ENCODE measurements at regions not wholly inside any gene's neighbourhood (a gene's known extent, or its start where the extent isn't known, plus 50 kb on each side); places are given as distances from the start of the nearest gene placed in this dataset.

GRCh38 chr4:79178760-79179159, 147.1 kb downstream of the NAA11 start:
- no peaks in the 10 kb centered on the region for H3K36me3 ChIP-seq
- DNase-seq (ENCODE audit: low spot score): no peak
- H3K27ac ChIP-seq: no peak overlapping the region
- no peak overlapping the region for H3K4me3 ChIP-seq
- no peaks in the 10 kb centered on the region for H3K9me3 ChIP-seq
- peaks cover 0 to 4% of the 10 kb centered on the region in 2 donors for H3K4me1 ChIP-seq
- no peak for TF ChIP-seq CTCF (IDR thresholded peaks at IDR 0.05)
- no peaks in the 10 kb centered on the region for H3K27me3 ChIP-seq

GRCh38 chr4:79177388-79177787, 148.5 kb downstream of the NAA11 start:
- TF ChIP-seq CTCF (IDR thresholded peaks at IDR 0.05): no peak
- H3K4me3 ChIP-seq: no peak overlapping the region
- no peaks in the 10 kb centered on the region for H3K27me3 ChIP-seq
- no peaks in the 10 kb centered on the region for H3K36me3 ChIP-seq
- peaks cover 0 to 4% of the 10 kb centered on the region in 2 donors for H3K4me1 ChIP-seq
- H3K27ac ChIP-seq: no peak overlapping the region
- DNase-seq (ENCODE audit: low spot score): no peak
- H3K9me3 ChIP-seq: no peaks in the 10 kb centered on the region

- H3K4me3 ChIP-seq: no peak overlapping the region
- H3K36me3 ChIP-seq: no peaks in the 10 kb centered on the region
- TF ChIP-seq CTCF (IDR thresholded peaks at IDR 0.05): no peak
- DNase-seq (ENCODE audit: low spot score): no peak
- peaks cover 0 to 4% of the 10 kb centered on the region in 2 donors for H3K4me1 ChIP-seq
- no peaks in the 10 kb centered on the region for H3K27me3 ChIP-seq
- no peak overlapping the region for H3K27ac ChIP-seq
- H3K9me3 ChIP-seq: no peaks in the 10 kb centered on the region
These were observed 149.5 kb downstream of the NAA11 start for GRCh38 chr4:79176351-79176750.

- no peak overlapping the region for H3K27ac ChIP-seq
- H3K9me3 ChIP-seq: no peaks in the 10 kb centered on the region
- DNase-seq (ENCODE audit: low spot score): no peak
- H3K27me3 ChIP-seq: no peaks in the 10 kb centered on the region
- H3K36me3 ChIP-seq: no peaks in the 10 kb centered on the region
- no peak overlapping the region for H3K4me3 ChIP-seq
- peaks cover 0 to 4% of the 10 kb centered on the region in 2 donors for H3K4me1 ChIP-seq
- TF ChIP-seq CTCF (IDR thresholded peaks at IDR 0.05): no peak
These were observed 150.1 kb downstream of the NAA11 start for GRCh38 chr4:79175716-79176115.

GRCh38 chr4:79174490-79175252, 151.2 kb downstream of the NAA11 start:
- no peak overlapping the region for H3K27ac ChIP-seq
- no peak for DNase-seq (ENCODE audit: low spot score)
- TF ChIP-seq CTCF (IDR thresholded peaks at IDR 0.05): no peak
- H3K4me1 ChIP-seq: peaks cover 0 to 4% of the 10 kb centered on the region in 2 donors
- H3K36me3 ChIP-seq: no peaks in the 10 kb centered on the region
- no peaks in the 10 kb centered on the region for H3K9me3 ChIP-seq
- H3K4me3 ChIP-seq: no peak overlapping the region
- no peaks in the 10 kb centered on the region for H3K27me3 ChIP-seq

GRCh38 chr4:79173186-79173585, 152.7 kb downstream of the NAA11 start:
- Histone ChIP-seq H3K27me3 (no peaks in the 10 kb centered on the region), H3K4me3 (no peak overlapping the region), H3K36me3 (no peaks in the 10 kb centered on the region), H3K4me1 (peaks cover 0 to 4% of the 10 kb centered on the region in 2 donors), H3K27ac (no peak overlapping the region), H3K9me3 (peaks cover 0 to 6% of the 10 kb centered on the region in 2 donors)
- DNase-seq (ENCODE audit: low spot score): no peak
- TF ChIP-seq CTCF (IDR thresholded peaks at IDR 0.05): no peak

Data from right atrium auricular region (tissue), 2 donors.